ENCODE measurements at regions not wholly inside any gene's neighbourhood (a gene's known extent, or its start where the extent isn't known, plus 50 kb on each side); places are given as distances from the start of the nearest gene placed in this dataset.

DNA sequence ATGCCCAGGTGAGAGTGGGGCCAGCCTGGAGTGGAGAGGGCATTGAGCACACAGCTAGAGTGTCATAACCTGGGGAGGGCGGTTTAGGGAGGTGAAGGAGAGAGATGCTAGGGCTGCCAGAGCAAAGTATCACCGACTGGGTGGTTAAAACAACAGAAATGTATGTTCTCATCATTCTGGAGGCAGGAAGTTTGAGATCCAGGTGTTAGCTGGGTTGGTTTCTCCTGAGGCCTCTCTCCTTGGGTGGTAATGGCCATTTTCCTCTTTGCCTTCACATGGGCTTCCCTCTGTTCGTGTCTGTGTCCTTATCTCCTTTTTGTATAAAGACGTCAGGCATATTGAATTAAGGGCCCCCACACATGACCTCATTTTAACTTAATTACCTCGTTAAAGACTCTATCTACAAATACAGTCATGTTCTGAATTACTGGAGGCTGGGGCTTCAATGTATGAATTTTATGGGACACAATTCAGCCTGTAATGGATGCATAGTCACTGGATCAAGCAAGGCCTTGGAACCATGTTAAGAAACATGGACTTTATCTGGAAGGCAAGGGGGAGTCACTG lies 118.6 kb upstream of the IL12B start:
- TF ChIP-seq CTCF (IDR thresholded peaks at IDR 0.05; ENCODE audit: insufficient read depth, low read length): no peak
- TF ChIP-seq POLR2AphosphoS5 (IDR thresholded peaks at IDR 0.05; ENCODE audit: low read depth): no peak
- TF ChIP-seq, protein P1, sequence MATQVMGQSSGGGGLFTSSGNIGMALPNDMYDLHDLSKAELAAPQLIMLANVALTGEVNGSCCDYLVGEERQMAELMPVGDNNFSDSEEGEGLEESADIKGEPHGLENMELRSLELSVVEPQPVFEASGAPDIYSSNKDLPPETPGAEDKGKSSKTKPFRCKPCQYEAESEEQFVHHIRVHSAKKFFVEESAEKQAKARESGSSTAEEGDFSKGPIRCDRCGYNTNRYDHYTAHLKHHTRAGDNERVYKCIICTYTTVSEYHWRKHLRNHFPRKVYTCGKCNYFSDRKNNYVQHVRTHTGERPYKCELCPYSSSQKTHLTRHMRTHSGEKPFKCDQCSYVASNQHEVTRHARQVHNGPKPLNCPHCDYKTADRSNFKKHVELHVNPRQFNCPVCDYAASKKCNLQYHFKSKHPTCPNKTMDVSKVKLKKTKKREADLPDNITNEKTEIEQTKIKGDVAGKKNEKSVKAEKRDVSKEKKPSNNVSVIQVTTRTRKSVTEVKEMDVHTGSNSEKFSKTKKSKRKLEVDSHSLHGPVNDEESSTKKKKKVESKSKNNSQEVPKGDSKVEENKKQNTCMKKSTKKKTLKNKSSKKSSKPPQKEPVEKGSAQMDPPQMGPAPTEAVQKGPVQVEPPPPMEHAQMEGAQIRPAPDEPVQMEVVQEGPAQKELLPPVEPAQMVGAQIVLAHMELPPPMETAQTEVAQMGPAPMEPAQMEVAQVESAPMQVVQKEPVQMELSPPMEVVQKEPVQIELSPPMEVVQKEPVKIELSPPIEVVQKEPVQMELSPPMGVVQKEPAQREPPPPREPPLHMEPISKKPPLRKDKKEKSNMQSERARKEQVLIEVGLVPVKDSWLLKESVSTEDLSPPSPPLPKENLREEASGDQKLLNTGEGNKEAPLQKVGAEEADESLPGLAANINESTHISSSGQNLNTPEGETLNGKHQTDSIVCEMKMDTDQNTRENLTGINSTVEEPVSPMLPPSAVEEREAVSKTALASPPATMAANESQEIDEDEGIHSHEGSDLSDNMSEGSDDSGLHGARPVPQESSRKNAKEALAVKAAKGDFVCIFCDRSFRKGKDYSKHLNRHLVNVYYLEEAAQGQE (IDR thresholded peaks at IDR 0.05; ENCODE audit: insufficient replicate concordance, low read depth): no peak
- no peak for TF ChIP-seq GABPA (IDR thresholded peaks at IDR 0.05; ENCODE audit: low read depth)
